HCT116 (cell line): ENCODE measurements at regions not wholly inside any gene's neighbourhood (a gene's known extent, or its start where the extent isn't known, plus 50 kb on each side); places are given as distances from the start of the nearest gene placed in this dataset.

Experiments used
- ATAC-seq: fragments of 200-7000 bp; cut with Tn5 transposase; 2 replicates; pipeline ENCODE4 v1.9.1; 2020; ENCODE audit warnings: mild to moderate bottlenecking, moderate library complexity
- BruUV-seq: library from RNA; stranded (reverse); fragments of 400-500 nt; replicated peaks from 2 replicates; lab custom pipeline; 2021; lab: Mats Ljungman, UMichigan
- CTCF ChIA-PET: fragments of 300-600 bp; sonication (Branson Sonifier 250); formaldehyde crosslinking; loops from one replicate; lab custom pipeline; 2021; ENCODE audit warnings: antibody characterized with exemption; lab: Charles Lee
- POLR2A ChIA-PET: fragments of 300-600, 350-600 bp; sonication (Branson Sonifier 250); formaldehyde crosslinking; loops from one replicate; lab custom pipeline; 2021; ENCODE audit warnings: antibody characterized with exemption; lab: Charles Lee
- RAD21 ChIA-PET, 2 experiments: fragments of 300-600 bp; sonication (Branson Sonifier 250); formaldehyde crosslinking; loops; one replicate each; lab custom pipeline; 2023; ENCODE audit warnings: low total read pairs in 2 of 2; ENCODE audit not compliant: uncharacterized antibody in 2 of 2, unreplicated experiment in 2 of 2, low non-redundant PET in 1 of 2; lab: Charles Lee
- DNase-seq: peaks from one replicate; pipeline ENCODE4 v3.0.0-alpha.2; 2010; ENCODE audit warnings: low read depth, low spot score
- H2AFZ ChIP-seq: fragments of 200-600 bp; shearing (Covaris generic), sonication (generic); 2 replicates; pipeline ENCODE4 v1.6.1; 2017; ENCODE audit warnings: low read depth, mixed run types, mixed read lengths, antibody characterized with exemption, low read length; ENCODE audit not compliant: poor library complexity, severe bottlenecking
- H3K27ac ChIP-seq: 2 replicates; pipeline ENCODE4 v1.5.1; 2012; ENCODE audit warnings: low read depth, low read length
- H3K27me3 ChIP-seq: fragments of 200-600 bp; sonication (generic); 2 replicates; pipeline ENCODE4 v1.6.1; 2016; ENCODE audit warnings: mixed run types, low read length, mixed read lengths; ENCODE audit not compliant: insufficient read depth
- H3K36me3 ChIP-seq, 2 experiments: fragments of 200-500 bp in 1 of 2; fragments of 200-600 bp in 1 of 2; sonication (Bioruptor generic) in 1 of 2; sonication (generic) in 1 of 2; 2 replicates each; pipeline versions ENCODE4 v1.5.1 to v1.6.1; 2014 to 2016; ENCODE audit warnings: low read length in 2 of 2, inconsistent platforms in 1 of 2, mixed read lengths in 1 of 2, mixed run types in 1 of 2; ENCODE audit not compliant: insufficient read depth in 2 of 2, control insufficient read depth in 1 of 2
- H3K4me1 ChIP-seq, 2 experiments: fragments of 200-600 bp in 1 of 2; sonication (generic) in 1 of 2; 2 replicates each; pipeline versions ENCODE4 v1.5.1 to v1.6.1; 2012 to 2017; ENCODE audit warnings: low read length in 2 of 2, inconsistent platforms in 1 of 2, mild to moderate bottlenecking in 1 of 2, mixed read lengths in 1 of 2, mixed run types in 1 of 2, moderate library complexity in 1 of 2; ENCODE audit not compliant: insufficient read depth in 2 of 2, control insufficient read depth in 1 of 2
- H3K4me2 ChIP-seq: fragments of 200-600 bp; sonication (generic); 2 replicates; pipeline ENCODE4 v1.6.1; 2017; ENCODE audit warnings: mixed run types, low read length, mixed read lengths
- H3K4me3 ChIP-seq, 2 experiments: fragments of 200-600 bp in 1 of 2; sonication (generic) in 1 of 2; replicated peaks in 1 of 2; 2 replicates each; pipeline ENCODE4 v1.5.1; 2011 to 2016; ENCODE audit warnings: low read length in 2 of 2, control low read depth in 1 of 2, low read depth in 1 of 2, mild to moderate bottlenecking in 1 of 2, mixed read lengths in 1 of 2, mixed run types in 1 of 2
- H3K79me2 ChIP-seq: fragments of 200-600 bp; sonication (generic); 2 replicates; pipeline ENCODE4 v1.6.1; 2017; ENCODE audit warnings: mild to moderate bottlenecking, mixed run types, low read length, moderate library complexity, mixed read lengths; ENCODE audit not compliant: insufficient read depth
- H3K9ac ChIP-seq: fragments of 200-600 bp; sonication (generic); 2 replicates; pipeline ENCODE4 v1.6.1; 2016; ENCODE audit warnings: low read length, mixed read lengths
- H3K9me2 ChIP-seq: fragments of 200-600 bp; sonication (generic), shearing (Covaris generic); 2 replicates; pipeline ENCODE4 v1.6.1; 2017; ENCODE audit warnings: mixed run types, mild to moderate bottlenecking, moderate library complexity; ENCODE audit not compliant: insufficient read depth
- H3K9me3 ChIP-seq, 2 experiments: fragments of 200-500 bp in 1 of 2; fragments of 200-600 bp in 1 of 2; sonication (Bioruptor generic) in 1 of 2; sonication (generic) in 1 of 2; 2 replicates each; pipeline ENCODE4 v1.6.1; 2014 to 2017; ENCODE audit warnings: low read length in 2 of 2, mixed read lengths in 2 of 2, inconsistent platforms in 1 of 2, low read depth in 1 of 2, mild to moderate bottlenecking in 1 of 2, mixed run types in 1 of 2, moderate library complexity in 1 of 2; ENCODE audit not compliant: control insufficient read depth in 1 of 2, insufficient read depth in 1 of 2
- H4K20me1 ChIP-seq: fragments of 200-600 bp; sonication (generic), shearing (Covaris generic); 2 replicates; pipeline ENCODE4 v1.6.1; 2017; ENCODE audit warnings: mixed run types, mild to moderate bottlenecking, moderate library complexity; ENCODE audit not compliant: insufficient read depth
- CBX3 ChIP-seq: IDR thresholded peaks from 2 replicates; pipeline ENCODE4 v1.6.1; 2012; ENCODE audit warnings: low read depth
- CEBPB ChIP-seq: IDR thresholded peaks from 2 replicates; pipeline ENCODE4 v1.6.1; 2012; ENCODE audit warnings: low read depth
- EGR1 ChIP-seq: IDR thresholded peaks from 2 replicates; pipeline ENCODE4 v1.6.1; 2012; ENCODE audit warnings: low read depth
- EZH2 ChIP-seq: fragments of 200-600 bp; sonication (generic); IDR thresholded peaks from 2 replicates; pipeline ENCODE4 v1.6.1; 2017; ENCODE audit warnings: antibody characterized with exemption, mixed run types
- EZH2phosphoT487 ChIP-seq: fragments of 200-600 bp; IDR thresholded peaks from 2 replicates; pipeline ENCODE4 v1.6.1; 2018; ENCODE audit warnings: antibody characterized with exemption, borderline replicate concordance
- FOSL1 ChIP-seq: IDR thresholded peaks from 2 replicates; pipeline ENCODE4 v1.6.1; 2012; ENCODE audit warnings: low read depth
- JUND ChIP-seq: IDR thresholded peaks from 2 replicates; pipeline ENCODE4 v1.6.1; 2012
- POLR2A ChIP-seq: IDR thresholded peaks from 2 replicates; pipeline ENCODE4 v1.7.0; 2011; ENCODE audit warnings: borderline replicate concordance; ENCODE audit not compliant: insufficient read depth, insufficient read length; ENCODE audit errors: extremely low read depth
- POLR2AphosphoS5 ChIP-seq: IDR thresholded peaks from 2 replicates; pipeline ENCODE4 v1.6.1; 2011; ENCODE audit warnings: mild to moderate bottlenecking, low read depth, low read length, moderate library complexity
- RAD21 ChIP-seq: IDR thresholded peaks from 2 replicates; pipeline ENCODE4 v1.6.1; 2012; ENCODE audit warnings: low read depth, mild to moderate bottlenecking
- TCF7L2 ChIP-seq: IDR thresholded peaks from 2 replicates; pipeline ENCODE4 v1.7.0; 2011; ENCODE audit warnings: borderline replicate concordance, inconsistent platforms; ENCODE audit not compliant: insufficient read depth, insufficient read length; ENCODE audit errors: extremely low read depth
- YY1 ChIP-seq: IDR thresholded peaks from 2 replicates; pipeline ENCODE4 v1.6.1; 2011; ENCODE audit warnings: low read length, low read depth, moderate library complexity, mild to moderate bottlenecking; ENCODE audit not compliant: insufficient replicate concordance; ENCODE audit errors: extremely low read depth
- ZFX ChIP-seq: fragments of 450-650 bp; IDR thresholded peaks from 2 replicates; pipeline ENCODE4 v1.6.1; 2017
- ZNF274 ChIP-seq: fragments of 200-500 bp; sonication (Bioruptor generic); IDR thresholded peaks from 2 replicates; pipeline ENCODE4 v1.6.1; 2014; ENCODE audit warnings: mild to moderate bottlenecking, low read depth, low read length, inconsistent platforms
- intact Hi-C: fragments of 100-400 bp; cut with micrococcal nuclease; formaldehyde crosslinking; loops from 2 replicates; pipeline ENCODE4 v1.10.0; 2022
- TF ChIP-seq, protein P1 (sequence below): IDR thresholded peaks from 2 replicates; pipeline ENCODE4 v1.6.1; 2011; ENCODE audit warnings: mild to moderate bottlenecking, low read length, moderate library complexity; ENCODE audit not compliant: insufficient replicate concordance; ENCODE audit errors: extremely low read depth
- TF ChIP-seq, protein P2 (sequence below): IDR thresholded peaks from 2 replicates; pipeline ENCODE4 v1.6.1; 2012
- TF ChIP-seq, protein P3 (sequence below), 3 experiments: fragments of 200-600 bp in 1 of 3; sonication (generic) in 1 of 3; IDR thresholded peaks in 2 of 3; conservative IDR thresholded peaks in 1 of 3; 2 replicates each; pipeline ENCODE4 v1.5.1; 2012 to 2017; ENCODE audit warnings: low read depth in 2 of 3, low read length in 2 of 3, antibody characterized with exemption in 1 of 3, borderline replicate concordance in 1 of 3, control low read depth in 1 of 3, mild to moderate bottlenecking in 1 of 3, mixed read lengths in 1 of 3, mixed run types in 1 of 3, moderate library complexity in 1 of 3; ENCODE audit not compliant: insufficient read depth in 1 of 3
- TF ChIP-seq, protein P4 (sequence below): IDR thresholded peaks from 2 replicates; pipeline ENCODE4 v1.6.1; 2012; ENCODE audit warnings: low read depth
- TF ChIP-seq, protein P5 (sequence below): IDR thresholded peaks from 2 replicates; pipeline ENCODE4 v1.6.1; 2012

DNA sequence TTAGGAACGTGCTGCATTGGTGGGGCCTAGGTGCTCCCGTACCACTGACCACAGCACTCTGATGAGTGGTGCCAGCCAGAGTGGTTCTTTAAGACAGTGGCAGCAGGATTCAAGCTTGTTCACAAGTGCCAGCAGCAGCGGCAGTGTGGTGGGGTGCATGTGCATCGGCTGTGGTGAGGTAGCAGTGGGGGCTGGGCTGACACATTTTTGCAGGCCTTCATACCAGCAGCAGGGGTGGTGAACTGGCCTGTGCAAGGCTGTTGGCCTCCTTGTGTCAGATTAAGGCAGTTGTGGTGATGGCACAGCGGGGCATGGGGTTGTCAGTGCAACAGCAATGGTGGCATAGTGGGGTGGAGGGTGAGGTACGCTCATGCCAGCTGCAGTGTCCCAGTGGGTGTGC lies 131.4 kb downstream of the PABPC4L start (continued):
- TF ChIP-seq, protein P1, sequence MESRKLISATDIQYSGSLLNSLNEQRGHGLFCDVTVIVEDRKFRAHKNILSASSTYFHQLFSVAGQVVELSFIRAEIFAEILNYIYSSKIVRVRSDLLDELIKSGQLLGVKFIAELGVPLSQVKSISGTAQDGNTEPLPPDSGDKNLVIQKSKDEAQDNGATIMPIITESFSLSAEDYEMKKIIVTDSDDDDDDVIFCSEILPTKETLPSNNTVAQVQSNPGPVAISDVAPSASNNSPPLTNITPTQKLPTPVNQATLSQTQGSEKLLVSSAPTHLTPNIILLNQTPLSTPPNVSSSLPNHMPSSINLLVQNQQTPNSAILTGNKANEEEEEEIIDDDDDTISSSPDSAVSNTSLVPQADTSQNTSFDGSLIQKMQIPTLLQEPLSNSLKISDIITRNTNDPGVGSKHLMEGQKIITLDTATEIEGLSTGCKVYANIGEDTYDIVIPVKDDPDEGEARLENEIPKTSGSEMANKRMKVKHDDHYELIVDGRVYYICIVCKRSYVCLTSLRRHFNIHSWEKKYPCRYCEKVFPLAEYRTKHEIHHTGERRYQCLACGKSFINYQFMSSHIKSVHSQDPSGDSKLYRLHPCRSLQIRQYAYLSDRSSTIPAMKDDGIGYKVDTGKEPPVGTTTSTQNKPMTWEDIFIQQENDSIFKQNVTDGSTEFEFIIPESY, result no peak
- no peak for TF ChIP-seq CBX3
- TF ChIP-seq, protein P2, sequence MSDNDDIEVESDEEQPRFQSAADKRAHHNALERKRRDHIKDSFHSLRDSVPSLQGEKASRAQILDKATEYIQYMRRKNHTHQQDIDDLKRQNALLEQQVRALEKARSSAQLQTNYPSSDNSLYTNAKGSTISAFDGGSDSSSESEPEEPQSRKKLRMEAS, result no peak
- no peak for TF ChIP-seq YY1
- no peak for TF ChIP-seq JUND
- TF ChIP-seq, all 23 proteins: peak for 0

DNA sequence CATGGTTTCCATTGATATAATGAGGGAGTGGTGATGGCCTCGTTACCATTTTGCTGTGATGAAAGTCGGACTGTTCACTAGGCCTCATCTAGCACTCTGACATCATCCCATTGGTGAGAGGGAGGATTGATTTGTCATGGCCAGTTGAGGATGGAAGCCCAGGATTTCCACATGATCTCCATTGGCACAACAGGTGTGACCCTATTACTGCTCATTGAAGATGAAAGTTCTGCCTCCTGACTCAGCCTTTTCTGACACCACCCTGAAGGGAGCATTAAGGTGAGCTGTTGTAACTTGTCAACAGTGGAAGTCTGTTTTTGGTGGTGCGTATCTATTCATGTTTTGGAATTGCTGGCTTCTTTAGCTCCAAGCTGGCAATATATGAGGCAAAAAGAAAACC lies 144.2 kb downstream of the PABPC4L start:
- Histone ChIP-seq H3K36me3 (no peaks in the 10 kb centered on the region), H2AFZ (no peak overlapping the region), H3K27me3 (no peaks in the 10 kb centered on the region), H3K79me2 (no peaks in the 10 kb centered on the region), H3K4me1 (no peaks in the 10 kb centered on the region), H3K27ac (no peak overlapping the region), H3K4me2 (no peak overlapping the region), H3K9me2 (0 out of 2 replicates have a peak, but pooled peaks cover 5% of the 10 kb centered on the region), H3K4me3 (no peak overlapping the region), H3K9me3 (no peaks in the 10 kb centered on the region), H3K9ac (no peak overlapping the region), H4K20me1 (no peaks in the 10 kb centered on the region)
- DNase-seq (no peak), ATAC-seq (no peak)
- no TSS peak for BruUV-seq
- CTCF ChIA-PET, result no interaction called here
- RAD21 ChIA-PET, result no interaction called here
- intact Hi-C loops, result no loop called here
- POLR2A ChIA-PET, result no interaction called here
- TF ChIP-seq FOSL1 (no peak), RAD21 (no peak), POLR2AphosphoS5 (no peak), CEBPB (no peak), ZFX (no peak), POLR2A (no peak), EZH2phosphoT487 (no peak), EZH2 (no peak), TCF7L2 (no peak), EGR1 (no peak), ZNF274 (no peak), CBX3 (no peak), JUND (no peak)
- TF ChIP-seq, protein P3, sequence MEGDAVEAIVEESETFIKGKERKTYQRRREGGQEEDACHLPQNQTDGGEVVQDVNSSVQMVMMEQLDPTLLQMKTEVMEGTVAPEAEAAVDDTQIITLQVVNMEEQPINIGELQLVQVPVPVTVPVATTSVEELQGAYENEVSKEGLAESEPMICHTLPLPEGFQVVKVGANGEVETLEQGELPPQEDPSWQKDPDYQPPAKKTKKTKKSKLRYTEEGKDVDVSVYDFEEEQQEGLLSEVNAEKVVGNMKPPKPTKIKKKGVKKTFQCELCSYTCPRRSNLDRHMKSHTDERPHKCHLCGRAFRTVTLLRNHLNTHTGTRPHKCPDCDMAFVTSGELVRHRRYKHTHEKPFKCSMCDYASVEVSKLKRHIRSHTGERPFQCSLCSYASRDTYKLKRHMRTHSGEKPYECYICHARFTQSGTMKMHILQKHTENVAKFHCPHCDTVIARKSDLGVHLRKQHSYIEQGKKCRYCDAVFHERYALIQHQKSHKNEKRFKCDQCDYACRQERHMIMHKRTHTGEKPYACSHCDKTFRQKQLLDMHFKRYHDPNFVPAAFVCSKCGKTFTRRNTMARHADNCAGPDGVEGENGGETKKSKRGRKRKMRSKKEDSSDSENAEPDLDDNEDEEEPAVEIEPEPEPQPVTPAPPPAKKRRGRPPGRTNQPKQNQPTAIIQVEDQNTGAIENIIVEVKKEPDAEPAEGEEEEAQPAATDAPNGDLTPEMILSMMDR (IDR thresholded peaks at IDR 0.05 in 2 of 3, conservative IDR thresholded peaks at IDR 0.05 in 1 of 3; ENCODE audit: borderline replicate concordance in 1 of 3, insufficient read depth in 1 of 3, low read depth in 2 of 3, low read length in 2 of 3), result no peak
- TF ChIP-seq, protein P4, sequence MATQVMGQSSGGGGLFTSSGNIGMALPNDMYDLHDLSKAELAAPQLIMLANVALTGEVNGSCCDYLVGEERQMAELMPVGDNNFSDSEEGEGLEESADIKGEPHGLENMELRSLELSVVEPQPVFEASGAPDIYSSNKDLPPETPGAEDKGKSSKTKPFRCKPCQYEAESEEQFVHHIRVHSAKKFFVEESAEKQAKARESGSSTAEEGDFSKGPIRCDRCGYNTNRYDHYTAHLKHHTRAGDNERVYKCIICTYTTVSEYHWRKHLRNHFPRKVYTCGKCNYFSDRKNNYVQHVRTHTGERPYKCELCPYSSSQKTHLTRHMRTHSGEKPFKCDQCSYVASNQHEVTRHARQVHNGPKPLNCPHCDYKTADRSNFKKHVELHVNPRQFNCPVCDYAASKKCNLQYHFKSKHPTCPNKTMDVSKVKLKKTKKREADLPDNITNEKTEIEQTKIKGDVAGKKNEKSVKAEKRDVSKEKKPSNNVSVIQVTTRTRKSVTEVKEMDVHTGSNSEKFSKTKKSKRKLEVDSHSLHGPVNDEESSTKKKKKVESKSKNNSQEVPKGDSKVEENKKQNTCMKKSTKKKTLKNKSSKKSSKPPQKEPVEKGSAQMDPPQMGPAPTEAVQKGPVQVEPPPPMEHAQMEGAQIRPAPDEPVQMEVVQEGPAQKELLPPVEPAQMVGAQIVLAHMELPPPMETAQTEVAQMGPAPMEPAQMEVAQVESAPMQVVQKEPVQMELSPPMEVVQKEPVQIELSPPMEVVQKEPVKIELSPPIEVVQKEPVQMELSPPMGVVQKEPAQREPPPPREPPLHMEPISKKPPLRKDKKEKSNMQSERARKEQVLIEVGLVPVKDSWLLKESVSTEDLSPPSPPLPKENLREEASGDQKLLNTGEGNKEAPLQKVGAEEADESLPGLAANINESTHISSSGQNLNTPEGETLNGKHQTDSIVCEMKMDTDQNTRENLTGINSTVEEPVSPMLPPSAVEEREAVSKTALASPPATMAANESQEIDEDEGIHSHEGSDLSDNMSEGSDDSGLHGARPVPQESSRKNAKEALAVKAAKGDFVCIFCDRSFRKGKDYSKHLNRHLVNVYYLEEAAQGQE, result no peak
- TF ChIP-seq, protein P5, sequence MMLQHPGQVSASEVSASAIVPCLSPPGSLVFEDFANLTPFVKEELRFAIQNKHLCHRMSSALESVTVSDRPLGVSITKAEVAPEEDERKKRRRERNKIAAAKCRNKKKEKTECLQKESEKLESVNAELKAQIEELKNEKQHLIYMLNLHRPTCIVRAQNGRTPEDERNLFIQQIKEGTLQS, result no peak
- TF ChIP-seq, protein P2, result no peak
